ENCODE measurements at regions not wholly inside any gene's neighbourhood (a gene's known extent, or its start where the extent isn't known, plus 50 kb on each side); places are given as distances from the start of the nearest gene placed in this dataset.
A peak's percentile ranks its signal among the peaks of the same experiment; 100 is the strongest.

GRCh38 chr11:56909563-56909962 is 79.2 kb upstream of the OR5AK2 start:
- TF ChIP-seq, protein P1, sequence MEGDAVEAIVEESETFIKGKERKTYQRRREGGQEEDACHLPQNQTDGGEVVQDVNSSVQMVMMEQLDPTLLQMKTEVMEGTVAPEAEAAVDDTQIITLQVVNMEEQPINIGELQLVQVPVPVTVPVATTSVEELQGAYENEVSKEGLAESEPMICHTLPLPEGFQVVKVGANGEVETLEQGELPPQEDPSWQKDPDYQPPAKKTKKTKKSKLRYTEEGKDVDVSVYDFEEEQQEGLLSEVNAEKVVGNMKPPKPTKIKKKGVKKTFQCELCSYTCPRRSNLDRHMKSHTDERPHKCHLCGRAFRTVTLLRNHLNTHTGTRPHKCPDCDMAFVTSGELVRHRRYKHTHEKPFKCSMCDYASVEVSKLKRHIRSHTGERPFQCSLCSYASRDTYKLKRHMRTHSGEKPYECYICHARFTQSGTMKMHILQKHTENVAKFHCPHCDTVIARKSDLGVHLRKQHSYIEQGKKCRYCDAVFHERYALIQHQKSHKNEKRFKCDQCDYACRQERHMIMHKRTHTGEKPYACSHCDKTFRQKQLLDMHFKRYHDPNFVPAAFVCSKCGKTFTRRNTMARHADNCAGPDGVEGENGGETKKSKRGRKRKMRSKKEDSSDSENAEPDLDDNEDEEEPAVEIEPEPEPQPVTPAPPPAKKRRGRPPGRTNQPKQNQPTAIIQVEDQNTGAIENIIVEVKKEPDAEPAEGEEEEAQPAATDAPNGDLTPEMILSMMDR (IDR thresholded peaks at IDR 0.05): no peak
- TF ChIP-seq POLR2A (IDR thresholded peaks at IDR 0.05; ENCODE audit: low read depth) (no peak), POLR2AphosphoS5 (IDR thresholded peaks at IDR 0.05) (no peak), EP300 (IDR thresholded peaks at IDR 0.05) (no peak)
- Histone ChIP-seq H3K4me3 (no peak overlapping the region), H3K36me3 (no peaks in the 10 kb centered on the region), H3K27ac (replicated peaks in 1 of 4) (no peak overlapping the region), H3K4me1 (no peaks in the 10 kb centered on the region), H3K9me3 (peaks cover 0 to 3% (median 0%) of the 10 kb centered on the region in 4 donors), H3K27me3 (no peaks in the 10 kb centered on the region)
- intact Hi-C loops (cut with DNase I): no loop called here
- WGBS: 91% methylated on average over 1 of the region's 1 CpG
- peak; percentile 39 for DNase-seq (ENCODE audit: extremely low spot score)

DNA sequence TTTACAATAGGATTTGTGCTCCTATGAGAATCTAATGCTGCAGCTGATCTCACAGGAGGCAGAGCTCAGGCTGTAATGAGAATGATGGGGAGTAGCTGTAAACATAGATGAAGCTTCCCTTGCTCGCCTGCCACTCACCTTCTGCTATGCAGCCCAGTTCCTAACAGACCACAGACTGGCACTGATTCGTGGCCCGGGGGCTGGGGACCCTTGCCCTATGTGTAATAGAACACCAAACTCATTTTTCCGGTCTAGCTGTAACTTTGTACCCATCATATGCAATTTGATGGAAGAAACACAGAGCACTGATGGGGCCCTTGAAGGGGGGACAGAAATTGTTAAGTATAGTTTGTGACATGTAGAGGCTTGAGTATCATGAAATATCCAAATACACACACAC is 79.6 kb upstream of the OR5AK2 start:
- TF ChIP-seq POLR2AphosphoS5 (IDR thresholded peaks at IDR 0.05) (no peak), POLR2A (IDR thresholded peaks at IDR 0.05; ENCODE audit: low read depth) (no peak)
- TF ChIP-seq, protein P1 (IDR thresholded peaks at IDR 0.05): no peak
- WGBS: 73% methylated on average over 4 of the region's 4 CpGs

GRCh38 chr11:56906683-56907148 is 82.0 kb upstream of the OR5AK2 start:
- Histone ChIP-seq H3K36me3 (no peaks in the 10 kb centered on the region), H3K27me3 (no peaks in the 10 kb centered on the region), H3K9me3 (peaks cover 0 to 3% (median 0%) of the 10 kb centered on the region in 4 donors), H3K27ac (replicated peaks in 1 of 4) (no peak overlapping the region), H3K4me3 (no peak overlapping the region), H3K4me1 (no peaks in the 10 kb centered on the region)
- TF ChIP-seq POLR2A (IDR thresholded peaks at IDR 0.05; ENCODE audit: low read depth) (no peak), POLR2AphosphoS5 (IDR thresholded peaks at IDR 0.05) (no peak), EP300 (IDR thresholded peaks at IDR 0.05) (no peak)
- TF ChIP-seq, protein P1 (IDR thresholded peaks at IDR 0.05): no peak
- DNase-seq (ENCODE audit: extremely low spot score): peak; percentile 34
- WGBS: 87% methylated on average over 2 of the region's 2 CpGs
- intact Hi-C loops (cut with DNase I): no loop called here

More for the DNA sequence above, 79.6 kb upstream of the OR5AK2 start:
- no peaks in the 10 kb centered on the region for H3K4me1 ChIP-seq
- peak; percentile 14 for DNase-seq (ENCODE audit: extremely low spot score)
- H3K27me3 ChIP-seq: no peaks in the 10 kb centered on the region
- no peak overlapping the region for H3K27ac ChIP-seq (replicated peaks in 1 of 4)
- H3K4me3 ChIP-seq: no peak overlapping the region
- no peaks in the 10 kb centered on the region for H3K36me3 ChIP-seq
- peaks cover 0 to 3% (median 0%) of the 10 kb centered on the region in 4 donors for H3K9me3 ChIP-seq
- intact Hi-C loops (cut with DNase I): no loop called here

- no peaks in the 10 kb centered on the region for H3K9me3 ChIP-seq
- H3K4me1 ChIP-seq: no peaks in the 10 kb centered on the region
- no peak overlapping the region for H3K4me3 ChIP-seq
- H3K27me3 ChIP-seq: no peaks in the 10 kb centered on the region
- intact Hi-C loops (cut with DNase I): no loop called here
- DNase-seq (ENCODE audit: extremely low spot score): no peak
- TF ChIP-seq, protein P1 (IDR thresholded peaks at IDR 0.05): no peak
- TF ChIP-seq POLR2AphosphoS5 (IDR thresholded peaks at IDR 0.05) (no peak), EP300 (IDR thresholded peaks at IDR 0.05) (no peak), POLR2A (IDR thresholded peaks at IDR 0.05; ENCODE audit: low read depth) (no peak)
- H3K27ac ChIP-seq (replicated peaks in 1 of 4): no peak overlapping the region
- 90% methylated on average over 1 of the region's 1 CpG for WGBS
- H3K36me3 ChIP-seq: no peaks in the 10 kb centered on the region
Measured at GRCh38 chr11:56905936-56906335, 82.8 kb upstream of the OR5AK2 start.

- DNase-seq (ENCODE audit: extremely low spot score): peak; percentile 57
- H3K4me1 ChIP-seq: no peaks in the 10 kb centered on the region
- 82% methylated on average over 4 of the region's 4 CpGs for WGBS
- H3K27ac ChIP-seq (replicated peaks in 1 of 4): no peak overlapping the region
- H3K36me3 ChIP-seq: no peaks in the 10 kb centered on the region
- H3K9me3 ChIP-seq: no peaks in the 10 kb centered on the region
- intact Hi-C loops (cut with DNase I): no loop called here
- no peaks in the 10 kb centered on the region for H3K27me3 ChIP-seq
- no peak overlapping the region for H3K4me3 ChIP-seq
- TF ChIP-seq, protein P1 (IDR thresholded peaks at IDR 0.05): no peak
- TF ChIP-seq POLR2A (IDR thresholded peaks at IDR 0.05; ENCODE audit: low read depth): no peak
- no peak for TF ChIP-seq POLR2AphosphoS5 (IDR thresholded peaks at IDR 0.05)
- TF ChIP-seq EP300 (IDR thresholded peaks at IDR 0.05): no peak
Measured at GRCh38 chr11:56905442-56905841, 83.3 kb upstream of the OR5AK2 start.

All from esophagus muscularis mucosa (tissue), 4 donors.